Adrenal gland (tissue), 5 donors: ENCODE measurements at regions not wholly inside any gene's neighbourhood (a gene's known extent, or its start where the extent isn't known, plus 50 kb on each side); places are given as distances from the start of the nearest gene placed in this dataset.

Source experiments
- CTCF ChIP-seq, 6 experiments: fragments of 450-650 bp in 4 of 6; fragments of 200-600 bp in 2 of 6; sonication (generic) in 1 of 6; IDR thresholded peaks; 1 replicate in 5 of 6; 2 replicates in 1 of 6; pipeline versions ENCODE4 v1.5.1 to v1.8.0; 2016 to 2021; ENCODE audit warnings: antibody characterized with exemption in 6 of 6, mild to moderate bottlenecking in 2 of 6, moderate library complexity in 1 of 6
- POLR2A ChIP-seq, 2 donors: fragments of 450-650 bp; IDR thresholded peaks; one replicate each; pipeline ENCODE4 v1.6.1; 2017; ENCODE audit warnings: antibody characterized with exemption in 2 of 2, mild to moderate bottlenecking in 2 of 2, moderate library complexity in 1 of 2
- donor health status: DM: no; HTN: no; CAD: no.

- TF ChIP-seq CTCF (IDR thresholded peaks at IDR 0.05) (no peak), POLR2A (IDR thresholded peaks at IDR 0.05) (no peak)
Observed at GRCh38 chr4:107276052-107276451, 239.9 kb upstream of the DKK2 start.
